ENCODE measurements at regions not wholly inside any gene's neighbourhood (a gene's known extent, or its start where the extent isn't known, plus 50 kb on each side); places are given as distances from the start of the nearest gene placed in this dataset.
"Not testable (repeated sequence)": the region's sequence is repeated elsewhere in the genome, so short reads cannot be mapped to it uniquely, and the experiment has no call there.

DNA sequence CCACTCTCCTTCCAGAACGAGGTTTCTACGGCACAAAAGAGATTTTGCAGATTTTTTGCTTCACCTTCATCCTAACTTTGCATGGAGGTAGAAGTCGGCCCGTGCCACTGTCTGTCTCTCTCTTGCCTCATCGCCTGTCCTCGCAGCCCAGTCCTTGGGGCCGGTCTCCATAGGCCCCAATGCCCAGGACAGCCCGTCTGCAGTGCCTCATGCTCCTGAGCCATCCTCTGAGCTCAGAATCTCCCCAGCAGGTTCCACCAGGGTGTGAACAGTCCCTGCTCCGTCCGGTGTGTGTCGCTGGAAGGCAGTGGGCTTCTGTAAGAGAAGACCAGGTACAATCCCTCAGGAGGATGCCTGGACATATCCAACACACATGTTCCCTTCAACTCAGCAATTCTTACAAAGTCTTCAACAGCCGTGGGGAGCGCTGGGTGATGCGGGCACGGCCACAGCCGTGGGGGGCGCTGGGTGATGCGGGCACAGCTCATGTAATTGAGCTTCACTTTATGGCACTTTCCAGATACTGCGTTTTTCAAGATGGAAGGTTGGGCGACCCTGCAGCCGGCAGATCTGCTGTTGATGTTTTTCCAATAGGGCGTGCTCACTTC, 231.9 kb downstream of the DLL1 start:
- DNase-seq (ENCODE audit: low spot score): no peak

DNA sequence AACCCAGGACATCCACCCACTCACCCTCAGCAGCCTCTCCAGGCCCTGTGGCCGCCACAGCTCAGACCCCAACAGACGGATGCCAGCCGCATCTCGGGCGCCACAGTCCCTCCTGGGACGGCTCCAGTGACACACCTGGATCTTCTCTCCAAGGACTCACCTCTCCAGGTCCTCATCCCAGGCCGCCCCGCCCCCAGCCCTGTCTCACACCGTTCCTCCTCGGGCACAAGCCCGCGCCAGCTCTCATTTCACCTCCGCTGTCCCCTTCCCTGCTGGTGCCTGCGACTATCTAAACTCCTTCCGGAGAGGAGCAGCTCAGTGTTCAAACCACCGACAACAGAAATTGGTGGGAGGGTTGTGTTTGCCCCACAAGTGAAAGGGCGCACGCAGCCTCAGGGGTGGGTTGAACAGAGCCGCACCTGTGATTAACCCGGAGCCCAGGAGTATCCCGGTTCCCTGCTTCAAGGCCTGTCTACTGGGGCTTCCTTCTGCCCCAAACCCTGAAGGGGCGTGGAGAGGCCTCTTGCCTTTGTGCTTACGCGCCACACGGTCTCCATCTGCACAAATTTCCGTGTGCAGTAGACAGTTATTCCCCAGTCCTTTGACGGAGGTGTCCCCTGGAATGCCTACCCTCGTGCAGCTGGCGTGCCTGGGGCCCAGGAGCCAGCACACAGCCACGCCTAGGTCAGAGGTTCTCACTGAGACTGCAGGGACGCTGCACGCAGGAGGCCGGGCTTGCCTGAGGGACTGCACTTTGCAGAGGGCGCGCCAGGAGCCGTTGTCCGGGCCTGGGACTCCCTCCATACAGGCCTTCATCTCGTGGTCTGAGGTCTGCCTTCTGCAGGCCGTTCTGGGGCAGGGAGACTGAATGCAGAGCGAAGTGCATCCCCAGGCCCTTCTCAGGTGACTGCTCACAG, 232.7 kb downstream of the DLL1 start:
- no peak for DNase-seq (ENCODE audit: low spot score)

DNA sequence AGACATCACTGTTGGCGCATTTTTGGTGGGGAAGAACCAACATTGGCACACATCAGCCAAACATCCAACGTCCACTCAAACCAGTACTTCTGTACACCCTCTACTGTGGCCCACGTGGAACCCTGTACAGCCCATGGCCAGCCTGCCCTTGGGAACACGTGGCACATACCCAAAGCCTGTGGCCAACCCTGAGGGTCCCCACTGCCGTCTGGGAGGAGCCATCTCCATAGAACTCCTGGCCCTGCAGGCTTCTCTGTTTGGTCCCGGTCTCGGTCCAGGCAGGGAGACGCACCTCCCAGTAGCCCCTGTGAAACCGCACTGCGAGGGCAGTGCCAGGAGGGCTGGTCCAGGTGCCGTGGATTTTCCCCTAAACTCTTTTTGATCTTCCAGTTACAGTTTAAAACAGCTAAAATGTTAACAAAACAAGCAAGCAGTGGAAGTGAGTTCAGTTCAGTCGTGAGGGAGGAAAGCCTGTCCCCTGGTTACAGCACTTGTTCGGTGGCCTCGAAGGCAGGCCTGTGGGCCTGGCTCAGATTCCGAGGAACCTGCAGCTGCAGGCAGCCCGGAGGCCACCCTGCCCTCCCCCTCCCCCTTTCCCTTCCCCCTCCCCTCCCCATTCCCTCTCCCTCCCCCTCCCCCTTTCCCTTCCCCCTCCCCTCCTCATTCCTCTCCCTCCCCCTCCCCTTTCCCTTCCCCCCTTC, 233.7 kb downstream of the DLL1 start:
- DNase-seq (ENCODE audit: low spot score): no peak

GRCh38 chr6:170056278-170056711, 234.6 kb downstream of the DLL1 start:
- no peak for DNase-seq (ENCODE audit: low spot score)

- DNase-seq (ENCODE audit: low spot score): not testable (repeated sequence)
Observed at GRCh38 chr6:170055797-170056196, 235.1 kb downstream of the DLL1 start.

- no peak for DNase-seq (ENCODE audit: low spot score)
Observed at GRCh38 chr6:170053966-170054661, 236.8 kb downstream of the DLL1 start.

DNA sequence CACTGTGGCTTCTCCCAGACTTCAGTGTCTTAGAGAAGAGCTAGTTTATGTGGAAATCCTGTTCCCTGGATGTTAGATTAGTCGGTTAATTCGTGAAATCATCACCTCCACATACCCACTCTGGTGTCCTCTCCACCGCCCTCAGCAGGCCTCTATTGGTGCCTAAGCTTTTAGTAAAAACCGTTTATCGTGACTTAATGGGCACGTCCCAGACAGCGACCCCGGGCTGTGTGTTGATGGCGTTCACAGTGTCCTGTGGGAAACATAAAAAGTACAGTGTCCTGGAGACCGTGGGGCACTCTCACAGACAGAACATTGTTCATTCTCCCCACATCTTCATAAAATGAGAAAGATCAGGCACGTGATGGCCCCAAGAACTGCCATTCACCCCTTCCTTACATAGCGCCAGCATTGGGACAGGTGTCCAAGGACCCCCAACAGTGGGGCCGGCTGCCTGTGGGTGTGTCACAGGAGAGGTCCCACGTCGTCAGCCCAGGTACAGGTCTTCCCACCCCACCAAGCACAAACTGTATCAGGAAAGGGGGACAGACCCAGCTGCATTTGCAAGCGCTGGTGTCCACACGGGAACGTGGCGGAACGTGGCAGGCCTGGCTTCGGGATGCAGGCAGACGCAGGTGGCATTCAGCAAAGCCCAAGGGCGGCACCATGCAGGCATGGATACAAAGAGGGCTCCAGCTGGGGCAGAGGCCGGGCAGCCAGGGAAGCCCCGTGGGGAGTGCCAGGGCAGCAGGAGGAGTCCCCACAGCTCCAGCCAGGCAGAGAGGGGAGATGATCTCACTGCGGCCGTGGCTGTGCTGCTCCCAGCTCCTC, 237.7 kb downstream of the DLL1 start:
- DNase-seq (ENCODE audit: low spot score): no peak

DNA sequence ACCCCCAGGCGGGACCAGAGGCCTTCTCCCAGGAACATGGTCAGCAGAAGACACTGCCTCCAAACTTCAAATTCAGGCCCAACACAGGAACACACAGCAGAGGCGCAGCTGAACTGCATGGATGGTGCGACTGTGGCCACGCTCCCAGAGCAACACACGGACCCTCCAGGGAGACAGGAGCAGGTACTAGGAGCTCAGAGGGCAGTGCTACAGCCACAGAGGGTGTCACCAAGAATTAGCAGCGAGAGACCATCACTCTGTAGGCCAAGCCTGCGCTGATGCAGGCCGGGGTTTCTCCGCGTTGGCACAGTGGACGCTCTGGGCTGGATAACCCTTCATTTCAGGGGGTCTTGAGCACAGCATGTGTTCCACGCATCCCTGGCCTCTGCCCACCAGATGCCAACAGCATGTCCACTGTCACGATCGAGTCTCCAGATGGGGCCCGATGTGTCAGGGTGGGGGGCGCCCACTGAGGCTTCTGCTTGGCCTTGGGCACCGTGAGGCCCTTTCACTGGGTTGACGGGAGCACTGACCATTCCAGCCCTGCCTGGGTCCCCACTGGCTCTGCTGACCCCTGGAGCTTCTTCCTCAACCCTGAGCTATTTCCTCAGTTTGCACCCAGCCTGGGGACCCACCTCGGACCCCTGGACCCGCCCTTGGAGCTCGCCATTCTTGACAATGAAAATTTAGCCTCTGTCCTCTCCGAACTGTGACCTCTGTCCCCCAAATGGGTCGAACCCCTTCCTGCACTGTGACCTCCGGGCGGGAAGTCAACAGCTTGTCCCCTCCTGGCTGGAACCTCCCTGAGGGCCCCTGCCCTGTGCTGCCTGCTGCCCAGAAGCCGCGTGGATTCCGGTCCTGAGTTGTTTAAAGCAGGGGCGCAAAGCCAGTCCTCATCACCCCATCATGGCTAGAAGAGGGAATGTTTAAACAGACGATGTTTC, 239.4 kb downstream of the DLL1 start:
- no peak for DNase-seq (ENCODE audit: low spot score)

DNA sequence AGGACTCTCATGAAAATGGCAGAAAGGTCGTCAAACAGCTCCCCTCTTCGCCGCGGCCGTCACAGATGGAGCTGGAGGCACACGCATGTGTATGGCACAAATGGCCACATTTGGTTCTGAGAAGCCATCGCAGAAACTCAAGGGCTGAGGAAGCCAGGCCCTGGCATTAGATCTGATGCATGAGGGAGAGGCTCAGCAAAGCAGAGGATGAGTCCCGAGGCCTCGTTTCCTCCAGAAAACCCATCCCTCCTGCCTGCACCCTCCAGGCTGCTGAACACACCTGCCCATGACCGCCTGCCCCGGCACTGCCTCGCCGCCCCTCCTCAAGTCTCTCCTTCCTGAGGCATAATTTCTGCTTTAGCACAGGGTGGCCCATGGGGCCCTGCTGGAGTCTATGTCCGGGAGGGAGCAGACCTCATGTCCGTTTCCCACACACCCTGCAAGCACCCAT, 240.3 kb downstream of the DLL1 start:
- no peak for DNase-seq (ENCODE audit: low spot score)

- DNase-seq (ENCODE audit: low spot score): no peak
Observed at GRCh38 chr6:170049641-170050561, 241.0 kb downstream of the DLL1 start.

- no peak for DNase-seq (ENCODE audit: low spot score)
Observed at GRCh38 chr6:170048615-170049256, 242.1 kb downstream of the DLL1 start.

- no peak for DNase-seq (ENCODE audit: low spot score)
Observed at GRCh38 chr6:170047823-170048222, 243.1 kb downstream of the DLL1 start.

GRCh38 chr6:170046791-170047626, 243.9 kb downstream of the DLL1 start:
- DNase-seq (ENCODE audit: low spot score): no peak

- no peak for DNase-seq (ENCODE audit: low spot score)
Observed at GRCh38 chr6:170045981-170046667, 244.8 kb downstream of the DLL1 start.

DNA sequence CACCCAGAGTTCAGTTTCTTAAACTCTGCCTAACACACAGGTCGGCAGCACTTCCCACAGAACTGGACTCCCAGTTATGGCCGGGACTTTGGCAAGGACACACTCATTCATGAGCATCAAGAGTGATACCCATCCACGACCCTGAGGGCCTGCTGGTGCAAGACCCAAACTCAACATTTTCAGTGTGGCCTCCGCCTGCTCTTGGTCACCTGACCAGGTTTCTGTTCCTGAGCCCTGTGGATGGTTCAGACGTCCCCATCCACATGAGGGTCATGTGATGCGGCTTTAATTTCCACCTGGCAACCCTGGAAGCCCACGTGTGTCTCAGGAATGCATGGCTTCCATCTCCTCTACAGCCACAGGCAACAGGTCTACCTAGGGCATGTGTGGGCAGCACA, 245.3 kb downstream of the DLL1 start:
- DNase-seq (ENCODE audit: low spot score): no peak

DNA sequence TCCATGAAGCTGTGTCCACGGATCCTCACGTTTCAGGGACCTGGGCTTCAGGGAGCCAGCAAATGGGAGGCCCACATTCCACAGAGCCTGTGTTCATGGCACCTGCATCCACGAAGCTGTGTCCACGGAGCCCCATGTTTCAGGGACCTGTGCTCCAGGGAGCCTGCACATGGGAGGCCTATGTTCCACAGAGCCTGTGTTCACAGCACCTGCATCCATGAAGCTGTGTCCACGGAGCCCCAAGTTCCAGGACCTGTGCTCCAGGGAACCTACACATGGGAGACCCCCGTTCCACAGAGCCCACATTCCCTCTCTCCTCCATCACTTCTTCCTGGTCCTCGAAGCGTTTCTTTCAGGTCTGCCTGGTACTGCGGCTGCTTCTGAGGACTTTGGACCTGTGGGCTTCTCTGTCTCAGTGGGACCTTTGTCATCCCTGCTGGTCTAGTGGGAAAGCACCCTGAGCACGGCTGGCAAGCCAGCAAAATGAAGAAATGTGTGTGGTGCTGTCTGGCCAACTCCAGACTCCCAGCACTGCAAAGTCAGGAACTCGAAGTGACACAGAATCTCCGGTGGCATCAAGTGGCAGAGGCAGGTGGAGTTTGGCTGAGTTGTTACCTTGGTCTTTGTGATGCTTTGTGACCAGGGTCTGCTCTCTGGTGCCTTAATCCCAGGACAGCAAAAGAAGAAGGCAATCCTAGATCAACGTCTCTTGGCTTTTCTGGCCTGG, 245.9 kb downstream of the DLL1 start:
- no peak for DNase-seq (ENCODE audit: low spot score)

Data from COLO829 (cell line).